HG03469 (cell line): ENCODE measurements at regions not wholly inside any gene's neighbourhood (a gene's known extent, or its start where the extent isn't known, plus 50 kb on each side); places are given as distances from the start of the nearest gene placed in this dataset.
"Not testable (repeated sequence)": the region's sequence is repeated elsewhere in the genome, so short reads cannot be mapped to it uniquely, and the experiment has no call there.

Experiments
- ATAC-seq: cut with Tn5 transposase; IDR thresholded peaks from one replicate; pipeline ENCODE4 v1.9.1; 2021; ENCODE audit warnings: mild to moderate bottlenecking, moderate library complexity, moderate number of reproducible peaks; ENCODE audit not compliant: unreplicated experiment

DNA sequence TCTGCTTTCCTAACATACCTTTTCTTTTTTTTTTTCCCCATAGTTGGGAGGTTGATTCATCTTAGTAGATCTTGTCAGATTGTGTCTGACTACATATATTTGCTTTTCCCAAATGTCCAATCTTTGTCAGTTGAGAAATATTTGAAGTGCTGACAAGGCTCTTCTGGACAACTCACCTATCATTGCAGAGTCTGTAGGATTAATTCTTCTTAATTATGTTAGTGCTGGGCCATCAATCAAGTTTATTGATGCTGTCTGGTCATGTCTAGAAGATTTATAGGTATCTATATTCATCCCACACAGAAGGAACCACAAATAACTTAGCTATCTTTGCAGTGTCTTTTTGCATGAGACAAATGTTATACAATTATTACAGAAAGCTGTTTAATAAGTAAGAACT is 310.6 kb downstream of the ACTR3B start:
- no peak for ATAC-seq

DNA sequence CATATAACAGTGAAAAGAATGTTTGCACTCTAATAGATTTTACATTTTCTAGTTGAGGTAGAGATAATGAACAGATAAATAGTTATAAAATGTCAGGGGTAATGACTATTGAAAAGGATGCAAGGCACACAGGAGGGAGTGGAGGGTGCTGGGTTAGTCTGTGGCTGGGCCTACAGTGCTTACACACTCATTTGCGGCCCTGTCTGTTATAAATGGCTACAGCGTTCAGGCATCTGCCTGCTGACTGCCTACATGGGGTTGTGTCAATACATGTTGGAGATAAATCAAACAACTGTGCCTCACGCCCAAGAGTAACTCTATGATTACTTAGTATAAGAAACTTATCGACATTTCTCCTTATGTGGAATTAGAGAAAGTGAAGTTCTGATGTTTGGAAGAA is 313.3 kb downstream of the ACTR3B start:
- ATAC-seq, result no peak

DNA sequence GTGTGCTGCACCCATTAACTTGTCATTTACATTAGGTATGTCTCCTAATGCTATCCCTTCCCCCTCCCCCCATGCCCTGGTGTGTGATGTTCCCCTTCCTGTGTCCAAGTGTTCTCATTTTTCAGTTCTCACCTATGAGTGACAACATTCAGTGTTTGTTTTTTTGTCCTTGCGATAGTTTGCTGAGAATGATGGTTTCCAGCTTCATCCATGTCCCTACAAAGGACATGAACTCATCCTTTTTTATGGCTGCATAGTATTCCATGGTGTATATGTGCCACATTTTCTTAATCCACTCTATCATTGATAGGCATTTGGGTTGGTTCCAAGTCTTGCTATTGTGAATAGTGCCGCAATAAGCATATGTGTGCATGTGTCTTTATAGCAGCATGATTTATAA is 316.7 kb downstream of the ACTR3B start:
- ATAC-seq, result not testable (repeated sequence)

DNA sequence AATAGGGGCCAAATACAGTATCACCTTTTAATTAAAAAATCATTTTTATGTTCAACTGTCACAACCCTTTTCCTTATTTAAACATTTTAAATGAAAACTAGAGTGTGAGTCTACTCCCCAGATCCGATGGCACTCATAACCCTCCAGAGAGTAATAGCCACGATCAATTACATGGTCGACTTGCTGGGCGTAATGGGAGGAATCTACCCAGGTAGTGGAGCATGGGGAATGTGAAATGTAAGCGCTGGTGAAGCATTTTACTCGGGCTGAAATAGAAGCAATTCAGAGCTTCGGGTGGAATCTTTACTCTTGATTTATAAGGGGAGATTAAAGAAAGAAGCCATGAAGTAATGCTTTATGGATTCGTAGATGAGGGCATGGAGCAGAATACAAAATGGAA is 321.9 kb downstream of the ACTR3B start:
- no peak for ATAC-seq

DNA sequence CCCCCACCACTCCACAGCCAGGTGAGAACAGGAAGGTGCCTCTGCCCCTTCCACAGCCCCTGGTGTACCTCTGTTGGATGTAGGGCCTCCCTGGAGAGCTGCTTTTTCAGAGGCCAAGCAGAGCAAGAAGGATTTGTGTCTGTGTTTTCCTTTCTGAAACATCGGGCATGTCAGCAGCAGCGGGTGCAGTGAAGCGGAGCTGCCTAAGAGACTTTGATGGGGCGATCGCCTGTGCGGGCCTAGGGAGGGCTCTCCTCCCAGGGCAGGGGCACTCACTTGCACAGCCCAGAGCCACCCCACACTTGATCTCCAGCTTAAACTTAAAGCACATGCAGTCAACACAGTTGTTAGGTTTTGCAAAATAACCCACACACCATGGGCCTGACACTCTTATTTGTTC is 324.7 kb downstream of the ACTR3B start:
- ATAC-seq, result no peak

DNA sequence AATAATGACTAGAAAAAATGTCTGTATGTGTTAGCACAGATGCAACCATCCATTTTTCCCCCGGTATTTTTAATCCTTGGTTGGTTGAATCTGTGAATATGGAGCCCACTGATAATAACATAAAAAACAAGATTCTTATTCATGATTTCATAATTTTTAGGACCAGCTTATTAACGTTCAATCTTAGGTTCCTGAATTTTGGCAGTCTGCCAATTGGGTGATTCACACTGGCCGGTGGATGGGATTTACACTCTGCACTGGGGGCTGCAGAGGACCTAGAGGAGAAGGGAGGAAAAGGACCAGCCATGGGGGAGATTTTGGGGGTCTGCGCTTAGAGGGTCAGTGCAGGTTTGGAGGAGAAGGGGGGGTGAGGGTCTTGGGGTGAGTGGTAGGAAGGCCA is 327.9 kb downstream of the ACTR3B start:
- ATAC-seq, result no peak

DNA sequence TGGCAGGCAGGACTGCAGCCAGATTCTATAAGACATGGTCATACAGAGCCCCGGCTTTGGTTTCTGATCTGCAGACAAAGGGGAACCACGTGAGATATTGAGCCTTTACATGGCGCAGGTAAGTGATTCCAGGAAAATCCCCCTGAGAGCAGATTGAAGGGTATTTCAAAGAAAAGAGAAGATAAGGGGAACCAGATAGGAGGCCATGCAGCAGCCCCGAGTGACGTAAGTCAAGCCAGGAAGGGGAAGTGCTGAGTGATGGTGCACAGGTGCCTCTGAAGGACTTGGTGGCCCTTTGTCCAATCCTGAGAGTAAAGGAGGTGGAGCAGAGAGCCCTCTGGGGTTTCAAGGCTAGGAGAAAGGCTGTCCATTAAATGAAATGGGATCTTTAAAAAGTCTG is 329.0 kb downstream of the ACTR3B start:
- no peak for ATAC-seq

DNA sequence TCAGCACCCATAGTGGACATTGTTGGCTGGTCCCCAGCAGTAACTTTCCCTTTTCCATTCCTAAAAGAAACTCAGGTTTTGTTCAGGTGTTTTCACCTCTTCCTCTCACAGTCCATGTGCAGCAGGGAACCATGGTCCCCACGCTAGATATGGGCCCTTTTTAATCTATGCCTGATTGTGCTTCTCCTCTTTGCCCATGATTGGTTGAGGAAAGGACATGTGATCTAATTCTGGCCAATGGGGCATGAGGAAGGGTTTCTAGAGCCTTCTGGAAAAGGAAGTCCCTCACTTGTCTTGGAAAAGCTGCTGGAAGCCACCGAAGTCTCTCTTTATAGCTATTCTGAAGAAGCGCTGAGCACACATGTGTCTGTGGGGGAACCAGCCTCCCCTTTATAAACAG is 330.7 kb downstream of the ACTR3B start:
- ATAC-seq, result no peak

DNA sequence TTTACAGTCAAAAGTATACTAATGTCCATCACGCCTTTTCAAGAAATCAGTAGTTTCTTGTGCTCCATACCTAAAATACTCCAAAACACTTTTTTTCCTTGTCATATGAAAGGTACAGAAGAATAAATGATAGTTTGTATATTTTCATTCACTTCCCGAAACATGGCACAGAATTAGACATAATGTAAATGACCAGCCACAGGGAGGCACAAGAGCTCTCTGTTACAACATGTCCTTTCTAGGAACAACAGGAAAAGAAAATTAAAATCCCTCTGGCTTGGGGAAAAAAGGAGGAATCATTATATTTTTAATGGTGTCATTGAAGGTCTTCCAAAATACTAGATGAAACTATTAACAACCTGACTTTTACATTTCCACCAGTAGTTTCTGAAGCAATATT is 331.2 kb downstream of the ACTR3B start:
- ATAC-seq, result no peak

DNA sequence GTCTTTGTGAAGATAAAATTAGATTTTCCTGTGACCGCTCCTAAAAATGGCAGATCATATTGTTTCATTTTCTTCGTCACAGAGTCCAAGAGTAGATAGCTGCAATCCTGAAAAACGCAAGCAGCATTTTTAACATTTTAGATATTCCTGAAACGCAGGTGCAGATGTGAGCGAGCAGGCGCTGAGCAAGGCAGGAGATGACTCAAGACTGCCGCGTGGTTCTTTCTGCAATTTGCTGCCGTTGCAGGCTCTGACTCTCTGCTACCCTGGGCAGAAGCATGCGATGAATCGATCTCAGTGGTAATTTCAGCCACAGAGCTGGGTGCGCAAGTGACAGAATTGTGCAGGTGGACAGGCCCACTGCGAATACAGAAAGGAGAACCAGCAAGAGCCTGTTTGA is 331.9 kb downstream of the ACTR3B start:
- ATAC-seq, result no peak

DNA sequence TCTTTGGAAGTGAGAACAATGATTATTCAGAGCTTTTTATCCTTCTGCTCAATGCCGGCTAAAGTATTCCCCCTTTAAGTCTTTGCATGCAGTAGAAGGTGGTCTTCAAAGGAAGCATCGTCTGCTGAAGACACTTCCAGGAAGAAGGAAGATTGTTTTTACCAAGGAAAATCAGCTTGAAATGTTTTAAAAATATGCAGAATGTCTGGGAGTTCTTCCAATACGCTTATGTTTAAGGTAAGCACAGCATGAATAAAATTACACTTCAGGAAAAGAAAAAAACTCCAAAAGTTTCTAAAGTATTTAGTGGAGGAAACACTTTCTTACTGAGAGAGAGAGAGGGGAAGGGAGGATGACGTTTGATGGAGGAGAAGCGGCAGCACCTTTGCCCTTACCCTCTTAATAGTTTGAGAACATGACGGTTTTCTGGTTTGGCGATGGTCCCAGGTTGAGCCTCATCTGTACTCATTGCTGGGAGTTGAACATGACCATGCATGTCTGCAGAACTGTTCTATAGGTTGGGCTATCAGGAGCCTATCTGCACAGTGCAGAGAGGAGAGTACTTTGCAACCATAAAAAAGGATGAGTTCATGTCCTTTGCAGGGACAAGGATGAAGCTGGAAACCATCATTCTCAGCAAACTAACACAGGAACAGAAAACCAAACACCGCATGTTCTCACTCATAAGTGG is 338.1 kb downstream of the ACTR3B start:
- ATAC-seq, result no peak

DNA sequence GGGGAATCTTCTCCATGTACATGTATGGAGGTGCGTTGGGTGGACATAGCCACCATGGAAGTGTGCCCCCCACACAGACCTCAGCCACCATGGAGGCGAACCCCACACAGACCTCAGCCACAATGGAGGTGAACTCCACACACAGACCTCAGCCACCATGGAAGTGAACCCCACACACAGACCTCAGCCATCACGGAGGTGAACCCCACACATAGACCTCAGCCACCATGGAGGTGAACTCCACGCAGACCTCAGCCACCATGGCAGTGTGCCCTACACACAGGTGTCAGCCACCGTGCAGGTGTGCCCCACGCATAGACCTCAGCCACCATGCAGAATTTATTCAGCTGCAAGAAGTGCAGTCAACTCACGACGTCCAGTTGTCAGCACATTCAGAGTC is 339.7 kb downstream of the ACTR3B start:
- no peak for ATAC-seq

DNA sequence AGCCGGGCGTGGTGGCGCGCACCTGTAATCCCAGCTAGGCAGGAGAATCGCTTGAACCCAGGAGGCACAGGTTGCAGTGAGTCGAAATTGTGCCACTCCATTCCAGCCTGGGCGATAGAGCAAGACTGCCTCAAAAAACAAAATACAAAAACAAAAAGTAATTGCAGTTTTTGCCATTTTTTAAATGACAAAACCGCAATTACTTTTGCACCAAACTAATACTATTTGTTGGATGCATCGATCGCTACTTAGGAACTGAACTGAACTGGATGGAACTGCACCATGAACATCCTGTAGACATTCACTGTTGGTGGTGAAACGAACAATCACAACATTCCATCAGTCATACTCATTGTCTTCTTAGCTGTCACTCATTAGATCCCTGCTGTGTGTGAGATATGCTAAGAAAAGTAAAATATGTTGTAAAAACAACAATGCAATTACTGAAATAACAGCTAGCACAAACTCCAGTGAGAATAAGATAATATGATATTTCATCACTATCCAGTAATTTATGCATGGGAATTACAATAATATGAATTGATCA is 341.2 kb downstream of the ACTR3B start:
- ATAC-seq, result no peak

DNA sequence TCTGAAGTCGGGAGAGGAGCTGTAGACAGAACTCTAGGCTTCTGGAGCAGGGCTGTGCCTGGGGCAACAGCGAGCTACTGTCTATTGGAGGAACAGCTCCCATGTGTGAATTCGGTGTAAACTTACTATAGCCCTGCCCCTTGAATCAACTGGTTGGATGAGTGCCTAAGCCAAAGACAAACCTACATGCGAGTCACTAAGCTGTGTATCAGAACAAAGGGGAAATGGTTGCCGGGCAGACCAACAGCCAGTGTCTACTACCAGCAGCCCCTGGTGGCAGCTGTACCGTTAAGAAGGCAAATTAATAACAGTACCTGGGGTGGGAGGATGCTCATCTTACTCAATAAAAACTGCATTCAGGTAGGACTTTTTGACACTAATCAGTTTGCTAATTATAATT is 343.6 kb downstream of the ACTR3B start:
- ATAC-seq, result no peak

DNA sequence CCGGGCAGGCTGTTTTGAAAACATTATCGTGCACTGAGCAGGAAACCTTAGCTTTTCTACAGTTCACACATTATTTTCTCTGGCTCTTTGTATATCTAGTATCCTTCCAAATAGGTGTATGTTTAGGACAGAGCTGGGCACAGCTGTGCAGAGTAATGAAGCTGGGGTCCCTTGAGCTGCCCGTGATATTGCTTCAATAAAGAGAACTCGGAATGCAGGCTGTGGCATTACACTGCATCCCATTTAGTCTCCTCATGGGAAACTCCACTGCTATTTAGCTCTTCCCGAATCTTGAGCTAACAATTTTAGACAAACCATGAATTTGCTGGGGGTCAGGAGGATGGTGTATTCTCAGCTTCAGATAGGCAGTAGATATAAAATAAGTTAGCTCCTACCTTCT is 348.3 kb downstream of the ACTR3B start:
- no peak for ATAC-seq

DNA sequence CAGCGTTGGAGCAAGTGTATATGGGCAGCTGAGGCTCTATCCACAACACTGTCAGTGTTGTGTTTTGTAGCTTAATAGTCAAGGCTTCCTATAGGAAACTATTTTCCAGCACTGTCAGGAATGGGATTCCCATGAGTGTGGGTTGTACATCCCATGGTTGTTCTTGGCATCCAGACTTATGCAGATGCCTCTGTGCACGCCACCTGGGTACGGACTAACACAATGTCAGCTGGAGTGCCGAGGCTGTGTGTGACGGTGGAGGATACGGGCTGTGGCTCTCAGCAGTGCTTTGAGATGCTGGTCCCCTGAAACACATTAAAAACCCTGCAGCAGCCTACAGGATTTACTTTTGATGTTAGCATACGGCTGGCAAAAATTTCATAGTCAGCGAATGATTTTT is 350.0 kb downstream of the ACTR3B start:
- no peak for ATAC-seq

DNA sequence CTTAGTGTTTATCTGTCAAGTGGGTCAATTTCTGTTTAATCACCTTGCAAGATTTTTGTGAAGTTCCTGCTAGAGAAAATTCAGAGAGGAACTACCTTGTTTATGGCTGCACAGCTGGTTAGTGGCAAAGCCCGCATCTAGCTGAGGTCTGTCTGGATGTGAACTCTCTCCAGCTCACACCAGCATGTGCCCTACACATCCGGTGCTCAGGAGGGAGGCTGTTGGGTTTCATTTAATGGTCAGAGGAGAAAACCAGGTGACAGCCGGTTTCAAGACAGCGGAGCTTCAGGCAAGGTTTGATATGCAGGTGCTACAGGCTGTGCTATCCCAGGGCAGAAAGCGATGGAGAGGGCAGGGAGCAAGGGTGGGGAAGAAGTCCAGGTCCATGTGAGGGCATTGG is 351.1 kb downstream of the ACTR3B start:
- ATAC-seq, result no peak

DNA sequence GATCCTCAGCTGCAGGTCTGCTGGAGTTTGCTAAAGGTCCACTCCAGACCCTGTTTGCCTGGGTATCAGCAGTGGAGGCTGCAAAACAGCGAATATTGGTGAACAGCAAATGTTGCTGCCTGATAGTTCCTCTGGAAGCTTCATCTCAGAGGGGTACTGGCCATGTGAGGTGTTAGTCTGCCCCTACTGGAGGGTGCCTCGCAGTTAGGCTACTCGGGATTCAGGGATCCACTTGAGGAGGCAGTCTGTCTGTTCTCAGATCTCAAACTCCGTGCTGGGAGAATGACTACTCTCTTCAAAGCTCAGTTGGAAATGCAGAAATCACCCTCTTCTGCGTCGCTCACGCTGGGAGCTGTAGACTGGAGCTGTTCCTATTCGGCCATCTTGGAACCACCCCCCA is 362.7 kb downstream of the ACTR3B start:
- ATAC-seq, result not testable (repeated sequence)

DNA sequence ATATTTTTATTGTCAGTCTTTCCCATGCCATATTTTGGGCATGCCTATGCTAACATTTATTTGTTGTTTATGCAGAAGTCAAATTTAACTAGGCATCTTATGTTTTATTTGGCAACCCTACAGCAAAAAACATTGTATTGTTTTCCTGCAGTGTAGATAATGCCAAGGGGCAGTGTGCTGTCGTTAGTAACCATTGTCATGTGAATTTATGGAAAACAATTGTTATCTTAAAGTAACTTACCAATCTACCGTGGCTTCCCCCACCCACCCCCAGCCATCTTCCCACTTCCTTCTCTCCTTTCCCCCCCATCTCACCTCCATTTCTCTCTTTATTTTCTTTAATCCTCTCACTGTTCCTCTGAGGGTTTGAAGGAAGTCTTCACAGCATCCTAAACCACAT is 370.5 kb downstream of the ACTR3B start:
- no peak for ATAC-seq

DNA sequence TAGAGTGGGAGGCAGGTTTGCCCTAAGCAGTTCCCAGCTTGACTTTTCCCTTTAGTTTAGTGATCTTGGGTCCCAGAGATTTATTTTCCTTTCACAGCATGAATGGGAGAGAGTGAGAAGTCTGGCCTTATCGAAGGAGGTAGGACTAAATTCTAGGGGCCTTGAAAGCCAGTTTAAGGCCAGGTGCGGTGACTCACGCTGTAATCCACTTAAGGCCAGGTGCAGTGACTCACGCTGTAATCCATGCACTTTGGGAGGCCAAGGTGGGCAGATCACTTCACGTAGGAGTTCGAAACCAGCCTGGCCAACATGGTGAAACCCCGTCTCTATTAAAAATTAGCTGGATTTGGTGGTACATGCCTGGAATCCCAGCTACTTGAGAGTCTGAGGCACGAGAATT is 392.2 kb downstream of the ACTR3B start:
- no peak for ATAC-seq

DNA sequence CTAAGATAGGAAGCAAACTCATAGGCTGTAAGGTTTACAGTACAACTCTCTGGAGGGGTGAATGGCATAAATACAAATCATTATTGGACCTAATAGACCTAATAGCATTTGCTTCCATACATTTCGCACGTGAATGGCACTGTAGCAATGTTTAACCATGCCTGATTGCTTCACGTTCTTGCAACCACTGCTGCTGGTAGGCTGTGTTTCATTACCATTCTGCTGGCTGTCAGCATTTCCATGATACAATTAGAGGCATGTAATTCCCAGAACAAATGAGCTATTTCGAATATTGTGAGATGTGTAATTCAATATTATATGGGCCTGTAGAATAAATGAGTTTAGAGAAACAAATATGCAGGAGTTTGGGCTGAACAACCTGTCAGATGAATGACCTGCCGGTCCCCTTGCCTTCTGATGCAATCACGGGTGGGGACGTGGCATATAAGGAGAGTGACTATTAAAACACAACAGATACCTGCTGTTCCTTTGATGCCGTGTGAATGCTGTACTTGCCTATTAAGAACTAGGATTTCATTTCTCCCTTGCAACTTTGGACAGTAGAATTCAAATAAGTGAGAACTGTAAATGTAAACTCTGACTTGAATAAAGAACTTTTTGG is 393.4 kb downstream of the ACTR3B start:
- no peak for ATAC-seq

DNA sequence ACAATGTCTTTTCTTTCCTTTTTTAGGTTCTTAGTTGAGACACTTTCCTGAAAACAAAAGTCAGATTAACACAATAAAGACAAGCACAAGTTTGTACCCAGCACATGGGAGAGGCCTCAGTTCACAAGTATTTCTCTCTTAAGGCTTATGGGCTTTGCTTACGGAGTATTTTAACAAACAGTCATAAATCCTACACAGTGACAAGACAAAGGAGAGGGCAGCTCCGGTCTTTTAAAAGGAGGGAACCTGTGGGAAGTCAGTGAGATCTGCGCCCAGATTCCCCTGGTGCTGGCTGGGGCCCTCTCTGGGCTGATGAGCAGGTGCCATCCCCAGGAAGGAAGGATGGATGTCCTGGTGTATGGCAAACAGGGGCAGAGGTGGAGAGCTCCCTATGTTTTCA is 398.6 kb downstream of the ACTR3B start:
- ATAC-seq, result no peak

DNA sequence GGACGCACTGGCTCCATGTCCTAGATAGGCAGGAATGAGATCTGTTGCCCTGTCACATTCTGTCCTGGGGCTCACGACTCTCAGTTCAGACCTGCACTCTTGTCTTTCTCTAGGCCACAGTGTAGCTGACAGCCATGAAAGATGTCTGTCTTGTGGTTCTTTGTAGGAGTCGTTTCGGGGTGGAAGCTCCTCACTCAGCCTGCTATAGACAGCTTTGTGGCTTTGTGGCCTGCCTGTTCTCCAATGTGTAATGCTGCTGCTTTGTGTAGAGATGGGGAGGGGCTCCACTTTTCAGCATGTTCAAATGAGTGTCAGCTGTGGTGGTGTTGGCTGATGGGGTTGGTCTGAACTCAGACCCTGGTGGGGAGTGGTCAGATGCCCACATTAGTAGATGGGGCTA is 410.7 kb downstream of the ACTR3B start:
- ATAC-seq, result no peak
